SK-N-SH (cell line): ENCODE measurements at regions not wholly inside any gene's neighbourhood (a gene's known extent, or its start where the extent isn't known, plus 50 kb on each side); places are given as distances from the start of the nearest gene placed in this dataset.

Source experiments
- CTCF ChIP-seq: fragments of 200-600 bp; sonication (generic); IDR thresholded peaks from 2 replicates; pipeline ENCODE4 v1.6.1; 2017; ENCODE audit warnings: antibody characterized with exemption, mild to moderate bottlenecking, moderate library complexity
- EZH2phosphoT487 ChIP-seq: fragments of 200-600 bp; sonication (generic); IDR thresholded peaks from 2 replicates; pipeline ENCODE4 v1.6.1; 2017; ENCODE audit warnings: low read depth, mixed run types, mild to moderate bottlenecking, antibody characterized with exemption, moderate library complexity, borderline replicate concordance
- FOXM1 ChIP-seq: IDR thresholded peaks from 2 replicates; pipeline ENCODE4 v1.4.0; 2012; ENCODE audit warnings: low read depth, mild to moderate bottlenecking
- GABPA ChIP-seq: IDR thresholded peaks from 2 replicates; pipeline ENCODE4 v1.4.0; 2012; ENCODE audit warnings: low read depth, mild to moderate bottlenecking
- NFIC ChIP-seq: IDR thresholded peaks from 2 replicates; pipeline ENCODE4 v1.4.0; 2012; ENCODE audit warnings: borderline replicate concordance
- POLR2AphosphoS5 ChIP-seq: IDR thresholded peaks from 2 replicates; pipeline ENCODE4 v1.6.1; 2012; ENCODE audit warnings: low read depth, low read length
- RAD21 ChIP-seq: IDR thresholded peaks from 2 replicates; pipeline ENCODE4 v1.6.1; 2012; ENCODE audit warnings: mild to moderate bottlenecking, low read length
- RCOR1 ChIP-seq: fragments of 150-350 bp; IDR thresholded peaks from 2 replicates; pipeline ENCODE4 v1.6.1; 2017; ENCODE audit warnings: antibody characterized with exemption, low read length
- REST ChIP-seq: IDR thresholded peaks from 2 replicates; pipeline ENCODE4 v1.6.1; 2012; ENCODE audit warnings: mild to moderate bottlenecking, low read depth, low read length, moderate library complexity
- RFX5 ChIP-seq: IDR thresholded peaks from 2 replicates; pipeline ENCODE4 v1.6.1; 2012; ENCODE audit warnings: mild to moderate bottlenecking, improper control_type of control experiment, low read length
- TAF1 ChIP-seq: IDR thresholded peaks from 2 replicates; pipeline ENCODE4 v1.6.1; 2012; ENCODE audit warnings: low read depth, mild to moderate bottlenecking, low read length, moderate library complexity, borderline replicate concordance
- TEAD4 ChIP-seq: IDR thresholded peaks from 2 replicates; pipeline ENCODE4 v1.4.0; 2012; ENCODE audit warnings: mild to moderate bottlenecking, borderline replicate concordance; ENCODE audit not compliant: insufficient read depth

- TF ChIP-seq RFX5 (no peak), CTCF (no peak), POLR2AphosphoS5 (no peak), NFIC (no peak), REST (no peak), TAF1 (no peak), TEAD4 (no peak), GABPA (no peak), EZH2phosphoT487 (no peak), FOXM1 (no peak), RAD21 (no peak), RCOR1 (no peak)
Measured at GRCh38 chr6:153590411-153590810, 448.6 kb upstream of the OPRM1 start.
